Activated naive CD8-positive, alpha-beta T cell (primary cell): ENCODE measurements at regions not wholly inside any gene's neighbourhood (a gene's known extent, or its start where the extent isn't known, plus 50 kb on each side); places are given as distances from the start of the nearest gene placed in this dataset.

Experiments
- H3K27ac Mint-ChIP-seq: one replicate; pipeline ENCODE4 v1.8.0; 2021; ENCODE audit warnings: mixed read lengths
- H3K27me3 Mint-ChIP-seq: one replicate; pipeline ENCODE4 v1.8.0; 2021; ENCODE audit warnings: mixed read lengths
- H3K36me3 Mint-ChIP-seq: one replicate; pipeline ENCODE4 v1.8.0; 2021; ENCODE audit warnings: mixed read lengths
- H3K4me1 Mint-ChIP-seq: one replicate; pipeline ENCODE4 v1.8.0; 2021; ENCODE audit warnings: low read depth, mixed read lengths
- H3K4me3 Mint-ChIP-seq: one replicate; pipeline ENCODE4 v1.8.0; 2021; ENCODE audit warnings: mild to moderate bottlenecking, mixed read lengths
- H3K9me3 Mint-ChIP-seq: one replicate; pipeline ENCODE4 v1.8.0; 2021; ENCODE audit warnings: low read depth, mixed read lengths

- H3K27ac Mint-ChIP-seq = no peak overlapping the region
- H3K27me3 Mint-ChIP-seq = no peaks in the 10 kb centered on the region
- H3K4me1 Mint-ChIP-seq = no peaks in the 10 kb centered on the region
- no peaks in the 10 kb centered on the region for H3K9me3 Mint-ChIP-seq
- H3K36me3 Mint-ChIP-seq = no peaks in the 10 kb centered on the region
- H3K4me3 Mint-ChIP-seq = no peak overlapping the region
Measured at GRCh38 chr4:58465031-58465430, 1354.8 kb upstream of the IGFBP7 start.

DNA sequence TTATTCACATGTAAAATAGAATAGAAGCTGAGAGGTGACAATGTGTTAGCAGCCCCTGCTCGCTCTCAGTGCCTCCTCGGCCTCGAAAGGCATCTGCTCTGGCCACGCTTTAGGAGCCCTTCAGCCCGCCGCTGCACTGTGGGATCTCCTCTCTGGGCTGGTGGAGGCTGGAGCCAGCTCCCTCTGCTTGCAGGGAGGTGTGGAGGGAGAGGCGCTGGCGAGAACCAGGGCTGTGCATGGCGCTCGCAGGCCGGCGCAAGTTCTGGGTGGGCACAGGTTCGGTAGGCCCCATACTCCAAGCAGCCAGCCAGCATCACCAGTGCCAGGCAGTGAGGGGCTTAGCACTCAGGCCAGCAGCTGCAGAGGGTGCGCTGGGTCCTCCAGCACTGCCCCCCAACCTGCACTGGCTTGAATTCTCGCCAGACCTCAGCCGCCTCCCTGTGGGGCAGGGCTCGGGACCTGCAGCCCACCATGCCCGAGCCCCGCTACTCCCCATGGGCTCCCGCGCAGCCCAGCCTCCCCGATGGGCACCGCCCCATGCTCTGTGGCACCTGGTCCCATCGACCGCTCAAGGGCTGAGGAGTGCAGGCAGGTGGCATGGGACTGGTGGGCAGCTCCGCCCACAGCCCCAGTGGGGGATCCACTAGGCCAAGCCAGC is 1346.7 kb upstream of the IGFBP7 start:
- H3K4me1 Mint-ChIP-seq = no peaks in the 10 kb centered on the region
- no peak overlapping the region for H3K4me3 Mint-ChIP-seq
- H3K36me3 Mint-ChIP-seq = no peaks in the 10 kb centered on the region
- H3K9me3 Mint-ChIP-seq = peaks cover 4% of the 10 kb centered on the region
- no peaks in the 10 kb centered on the region for H3K27me3 Mint-ChIP-seq
- no peak overlapping the region for H3K27ac Mint-ChIP-seq

DNA sequence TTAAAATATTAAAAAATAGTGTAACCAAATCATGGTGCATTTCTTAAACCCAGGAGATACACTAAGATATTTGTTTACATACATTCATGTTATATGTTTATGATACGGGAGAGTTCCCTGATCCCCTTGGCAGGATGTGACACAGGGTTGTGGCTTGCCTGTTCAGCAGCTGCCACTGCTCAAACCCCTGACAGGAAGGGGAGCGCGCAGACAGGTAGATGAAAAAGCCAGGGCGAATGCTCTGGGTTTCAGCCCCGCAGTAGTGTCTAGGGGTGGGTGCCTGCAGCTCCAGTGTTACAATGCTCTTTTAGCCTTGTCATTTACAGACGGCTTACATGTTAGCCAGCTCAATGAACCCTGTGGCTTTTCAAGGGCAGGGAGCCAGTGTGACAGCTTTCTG is 1343.8 kb upstream of the IGFBP7 start:
- H3K27me3 Mint-ChIP-seq = no peaks in the 10 kb centered on the region
- H3K4me3 Mint-ChIP-seq = no peak overlapping the region
- H3K36me3 Mint-ChIP-seq = no peaks in the 10 kb centered on the region
- H3K9me3 Mint-ChIP-seq = peaks cover 4% of the 10 kb centered on the region
- no peaks in the 10 kb centered on the region for H3K4me1 Mint-ChIP-seq
- no peak overlapping the region for H3K27ac Mint-ChIP-seq

GRCh38 chr4:58451707-58452106 is 1341.5 kb upstream of the IGFBP7 start:
- no peak overlapping the region for H3K4me3 Mint-ChIP-seq
- no peak overlapping the region for H3K27ac Mint-ChIP-seq
- no peaks in the 10 kb centered on the region for H3K36me3 Mint-ChIP-seq
- H3K9me3 Mint-ChIP-seq = peaks cover 4% of the 10 kb centered on the region
- H3K27me3 Mint-ChIP-seq = no peaks in the 10 kb centered on the region
- no peaks in the 10 kb centered on the region for H3K4me1 Mint-ChIP-seq

- Mint-ChIP-seq H3K4me3 (no peak overlapping the region), H3K27me3 (no peaks in the 10 kb centered on the region), H3K36me3 (no peaks in the 10 kb centered on the region), H3K9me3 (peaks cover 28% of the 10 kb centered on the region), H3K4me1 (no peaks in the 10 kb centered on the region), H3K27ac (no peak overlapping the region)
Measured at GRCh38 chr4:58435871-58436270, 1325.7 kb upstream of the IGFBP7 start.

DNA sequence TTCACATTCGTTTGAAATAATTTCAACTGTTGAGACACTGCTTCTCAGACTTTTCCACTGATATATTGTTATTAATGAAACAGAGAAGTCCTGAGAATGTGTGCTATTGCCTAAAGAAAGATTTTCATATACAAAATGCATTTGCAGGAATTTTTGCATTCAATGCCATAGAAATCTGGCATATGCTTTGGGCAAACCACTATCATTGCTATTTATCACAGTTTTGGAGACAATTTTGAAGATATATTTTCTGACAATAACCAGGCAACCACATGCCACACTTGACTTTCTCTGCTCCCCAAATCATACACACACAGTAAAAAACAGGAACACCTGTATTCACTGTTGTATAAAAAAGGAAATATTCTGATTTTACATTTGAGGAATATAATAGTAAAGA is 1303.7 kb upstream of the IGFBP7 start:
- H3K27me3 Mint-ChIP-seq = no peaks in the 10 kb centered on the region
- H3K4me3 Mint-ChIP-seq = no peak overlapping the region
- no peak overlapping the region for H3K27ac Mint-ChIP-seq
- no peaks in the 10 kb centered on the region for H3K36me3 Mint-ChIP-seq
- no peaks in the 10 kb centered on the region for H3K4me1 Mint-ChIP-seq
- H3K9me3 Mint-ChIP-seq = peaks cover 8% of the 10 kb centered on the region

DNA sequence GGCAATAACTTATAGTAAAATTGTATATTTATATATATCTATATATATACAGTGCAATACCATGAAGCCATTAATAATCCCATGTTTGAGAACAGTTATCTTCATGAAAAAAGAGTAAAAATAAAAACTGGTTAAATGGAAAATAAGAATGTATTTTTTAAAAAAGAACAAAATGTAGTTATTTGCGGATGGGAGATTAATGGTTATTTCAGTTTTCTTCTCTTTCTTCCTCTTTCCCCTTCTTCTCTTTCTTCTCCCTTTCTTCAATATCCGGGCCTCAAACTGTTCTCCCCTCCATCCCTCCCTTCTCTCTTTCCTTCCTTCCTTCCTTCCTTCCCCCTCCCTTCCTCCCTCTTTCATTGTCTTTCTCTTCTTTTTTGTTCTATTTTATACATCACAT is 1301.7 kb upstream of the IGFBP7 start:
- no peaks in the 10 kb centered on the region for H3K4me1 Mint-ChIP-seq
- no peaks in the 10 kb centered on the region for H3K27me3 Mint-ChIP-seq
- H3K4me3 Mint-ChIP-seq = no peak overlapping the region
- H3K9me3 Mint-ChIP-seq = peaks cover 8% of the 10 kb centered on the region
- H3K36me3 Mint-ChIP-seq = no peaks in the 10 kb centered on the region
- no peak overlapping the region for H3K27ac Mint-ChIP-seq

DNA sequence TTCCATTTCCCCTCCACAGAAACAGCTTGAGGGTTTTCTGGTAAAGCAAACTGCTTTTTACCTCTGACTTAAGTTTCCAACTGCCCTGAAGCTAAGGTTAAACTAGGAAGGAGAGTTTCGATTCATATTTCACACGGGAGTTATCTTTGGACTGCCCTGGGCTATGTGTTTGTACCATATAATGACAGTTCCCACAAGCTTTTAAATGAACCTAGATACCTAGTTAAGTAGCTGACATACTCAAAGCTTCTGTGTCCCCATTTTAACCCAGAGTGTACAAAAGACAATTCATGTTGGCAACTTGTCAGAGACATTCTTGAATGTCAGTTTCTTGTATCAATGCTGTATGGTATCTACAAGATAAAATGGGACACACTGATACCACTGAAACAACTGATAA is 1296.6 kb upstream of the IGFBP7 start:
- no peaks in the 10 kb centered on the region for H3K27me3 Mint-ChIP-seq
- no peaks in the 10 kb centered on the region for H3K36me3 Mint-ChIP-seq
- no peaks in the 10 kb centered on the region for H3K4me1 Mint-ChIP-seq
- H3K9me3 Mint-ChIP-seq = peaks cover 11% of the 10 kb centered on the region
- H3K27ac Mint-ChIP-seq = no peak overlapping the region
- H3K4me3 Mint-ChIP-seq = no peak overlapping the region

GRCh38 chr4:58368221-58368620 is 1258.0 kb upstream of the IGFBP7 start:
- H3K4me1 Mint-ChIP-seq = no peaks in the 10 kb centered on the region
- H3K4me3 Mint-ChIP-seq = no peak overlapping the region
- no peak overlapping the region for H3K27ac Mint-ChIP-seq
- H3K36me3 Mint-ChIP-seq = no peaks in the 10 kb centered on the region
- peaks cover 15% of the 10 kb centered on the region for H3K9me3 Mint-ChIP-seq
- no peaks in the 10 kb centered on the region for H3K27me3 Mint-ChIP-seq

GRCh38 chr4:58360354-58361133 is 1250.4 kb upstream of the IGFBP7 start:
- peaks cover 9% of the 10 kb centered on the region for H3K9me3 Mint-ChIP-seq
- no peak overlapping the region for H3K27ac Mint-ChIP-seq
- no peaks in the 10 kb centered on the region for H3K36me3 Mint-ChIP-seq
- no peak overlapping the region for H3K4me3 Mint-ChIP-seq
- H3K4me1 Mint-ChIP-seq = no peaks in the 10 kb centered on the region
- H3K27me3 Mint-ChIP-seq = no peaks in the 10 kb centered on the region

DNA sequence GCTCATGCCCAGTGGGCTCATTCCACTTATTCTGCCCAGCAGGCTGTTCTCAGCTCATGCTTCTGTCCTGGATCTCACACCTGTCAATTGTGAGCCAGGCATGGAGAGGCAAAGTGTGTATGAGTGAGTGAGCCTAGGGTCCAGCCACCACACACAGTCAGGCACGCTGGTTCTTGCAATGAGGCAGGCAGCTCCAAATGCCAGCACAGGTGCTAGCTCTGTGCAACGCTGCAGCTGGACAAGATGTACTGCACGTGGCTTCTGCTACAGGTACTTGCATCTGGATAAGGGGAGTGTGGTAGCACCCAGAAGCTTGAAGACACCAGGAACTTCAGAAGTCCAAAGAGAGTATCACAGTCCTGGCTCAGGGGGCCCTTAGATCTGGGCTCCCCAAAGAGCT is 1249.4 kb upstream of the IGFBP7 start:
- H3K4me1 Mint-ChIP-seq = no peaks in the 10 kb centered on the region
- no peaks in the 10 kb centered on the region for H3K27me3 Mint-ChIP-seq
- no peak overlapping the region for H3K4me3 Mint-ChIP-seq
- no peak overlapping the region for H3K27ac Mint-ChIP-seq
- no peaks in the 10 kb centered on the region for H3K36me3 Mint-ChIP-seq
- peaks cover 14% of the 10 kb centered on the region for H3K9me3 Mint-ChIP-seq

DNA sequence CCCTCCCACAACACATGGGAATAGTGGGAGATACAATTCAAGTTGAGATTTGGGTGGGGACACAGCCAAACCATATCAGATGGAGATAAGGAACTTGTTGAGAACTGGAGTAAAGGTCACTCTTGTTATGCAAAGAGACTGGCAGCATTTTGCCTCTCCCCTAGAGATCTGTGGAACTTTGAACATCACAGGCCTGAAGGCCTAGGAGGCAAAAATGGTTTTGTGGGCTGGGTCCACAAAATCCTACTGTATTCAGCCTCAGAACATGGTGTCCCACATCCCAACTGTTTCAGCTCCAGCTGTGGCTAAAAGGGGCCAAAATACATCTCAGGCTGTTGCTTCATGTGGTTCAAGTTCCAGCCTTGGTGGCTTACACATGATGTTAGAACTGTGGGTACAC is 1247.8 kb upstream of the IGFBP7 start:
- no peak overlapping the region for H3K4me3 Mint-ChIP-seq
- no peaks in the 10 kb centered on the region for H3K27me3 Mint-ChIP-seq
- peaks cover 14% of the 10 kb centered on the region for H3K9me3 Mint-ChIP-seq
- no peaks in the 10 kb centered on the region for H3K36me3 Mint-ChIP-seq
- no peaks in the 10 kb centered on the region for H3K4me1 Mint-ChIP-seq
- no peak overlapping the region for H3K27ac Mint-ChIP-seq

- Mint-ChIP-seq H3K27ac (no peak overlapping the region), H3K27me3 (no peaks in the 10 kb centered on the region), H3K9me3 (peaks cover 15% of the 10 kb centered on the region), H3K4me1 (no peaks in the 10 kb centered on the region), H3K36me3 (no peaks in the 10 kb centered on the region), H3K4me3 (no peak overlapping the region)
Measured at GRCh38 chr4:58325070-58325469, 1214.9 kb upstream of the IGFBP7 start.

DNA sequence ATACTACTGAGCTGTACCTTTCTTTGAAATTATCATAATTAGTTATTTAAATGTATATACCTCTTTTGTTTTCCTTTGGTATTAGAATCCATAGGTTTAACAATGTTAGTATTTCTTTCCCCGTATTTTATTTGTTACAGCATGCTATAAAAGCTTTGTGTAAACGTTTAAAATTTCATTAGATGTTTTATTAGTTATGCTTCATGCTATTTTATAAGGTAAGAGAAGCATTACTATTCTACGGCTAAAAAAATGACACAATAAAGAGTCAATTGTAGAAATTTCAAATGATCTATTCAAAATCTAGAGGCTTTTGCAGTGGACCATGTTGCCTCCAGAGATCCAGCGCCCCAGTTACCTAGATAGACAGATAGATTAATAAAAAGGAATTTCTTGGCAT is 1203.3 kb upstream of the IGFBP7 start:
- no peaks in the 10 kb centered on the region for H3K9me3 Mint-ChIP-seq

DNA sequence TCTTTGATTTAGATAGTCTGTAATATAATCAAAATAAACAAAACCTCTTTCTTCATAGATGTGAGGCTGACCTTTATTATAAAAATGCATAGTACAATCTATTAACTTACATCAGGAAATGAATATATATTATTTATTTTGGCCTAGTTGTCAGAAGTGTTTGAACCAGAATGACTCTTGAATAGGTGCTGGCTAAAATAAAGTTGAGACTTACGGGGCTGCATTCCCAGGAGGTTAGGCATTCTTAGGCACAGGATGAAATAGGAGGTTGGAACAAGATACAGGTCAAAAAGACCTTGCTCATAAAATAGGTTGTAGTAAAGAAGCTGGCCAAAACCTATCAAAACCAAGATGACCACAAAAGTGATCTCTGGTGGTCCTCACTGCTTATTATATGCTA is 1193.3 kb upstream of the IGFBP7 start:
- no peak overlapping the region for H3K27ac Mint-ChIP-seq
- no peaks in the 10 kb centered on the region for H3K4me1 Mint-ChIP-seq
- H3K9me3 Mint-ChIP-seq = no peaks in the 10 kb centered on the region
- no peaks in the 10 kb centered on the region for H3K36me3 Mint-ChIP-seq
- no peaks in the 10 kb centered on the region for H3K27me3 Mint-ChIP-seq
- H3K4me3 Mint-ChIP-seq = no peak overlapping the region

More for the DNA sequence above, 1203.3 kb upstream of the IGFBP7 start:
- Mint-ChIP-seq H3K4me3 (no peak overlapping the region), H3K27me3 (no peaks in the 10 kb centered on the region), H3K4me1 (no peaks in the 10 kb centered on the region), H3K36me3 (no peaks in the 10 kb centered on the region), H3K27ac (no peak overlapping the region)
